ENCODE measurements at regions not wholly inside any gene's neighbourhood (a gene's known extent, or its start where the extent isn't known, plus 50 kb on each side); places are given as distances from the start of the nearest gene placed in this dataset.

DNA sequence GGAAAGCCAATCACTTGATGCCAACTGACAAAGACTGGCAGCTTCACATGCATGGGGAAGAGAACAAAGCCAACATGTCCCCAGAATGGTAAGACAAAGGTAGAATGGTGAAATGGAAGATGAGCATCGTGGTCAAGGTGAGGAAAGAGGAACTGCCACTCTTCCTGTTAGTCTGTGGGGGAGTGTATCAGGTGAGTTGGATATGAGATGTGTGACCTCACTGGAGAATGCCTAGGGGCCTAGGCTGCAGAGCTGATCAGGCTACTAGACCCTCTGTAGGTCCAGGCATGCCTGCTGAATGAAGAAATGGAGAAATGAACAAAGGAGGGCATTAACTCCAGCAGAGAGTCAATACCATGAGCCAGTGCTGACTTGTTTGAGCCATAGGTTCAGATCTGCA lies 112.4 kb upstream of the SLC1A3 start:
- Histone ChIP-seq H3K27me3 (ENCODE audit: control insufficient read depth in 2 of 2, insufficient read depth in 2 of 2, low read length in 2 of 2) (no peaks in the 10 kb centered on the region), H3K9ac (ENCODE audit: insufficient read depth, low read length, poor library complexity, severe bottlenecking) (no peak overlapping the region), H3K36me3 (replicated peaks in 1 of 2; ENCODE audit: control insufficient read depth in 1 of 2, insufficient read depth in 2 of 2, low read length in 2 of 2) (no peaks in the 10 kb centered on the region), H2AFZ (ENCODE audit: insufficient read depth, low read depth, low read length, poor library complexity, severe bottlenecking) (no peak overlapping the region), H3K79me2 (ENCODE audit: insufficient read depth, low read length) (no peaks in the 10 kb centered on the region), H3K4me1 (ENCODE audit: control insufficient read depth in 1 of 2, insufficient read depth in 2 of 2, low read length in 2 of 2) (peaks cover 0 to under 1% of the 10 kb centered on the region in 2 donors), H3K27ac (ENCODE audit: low read depth in 1 of 2, low read length in 2 of 2) (no peak overlapping the region), H3K4me3 (replicated peaks in 1 of 3; ENCODE audit: low read depth in 2 of 3, low read length in 3 of 3) (no peak overlapping the region), H3K9me3 (replicated peaks in 1 of 2; ENCODE audit: control insufficient read depth in 1 of 2, insufficient read depth in 1 of 2, low read length in 2 of 2) (no peaks in the 10 kb centered on the region), H4K20me1 (ENCODE audit: insufficient read depth, low read length) (no peaks in the 10 kb centered on the region), H3K4me2 (replicated peaks; ENCODE audit: extremely low read depth, low read length, poor library complexity, severe bottlenecking) (no peak overlapping the region)
- Mint-ChIP-seq H3K4me1 (peaks cover 1% of the 10 kb centered on the region), H3K27ac (no peak overlapping the region), H3K36me3 (no peaks in the 10 kb centered on the region), H3K27me3 (ENCODE audit: low read depth in 3 of 3) (peaks cover 0 to 2% (median 1%) of the 10 kb centered on the region in 3 donors), H3K9me3 (peaks cover 0 to 1% (median 0%) of the 10 kb centered on the region in 7 donors), H3K4me3 (no peak overlapping the region)
- 85% methylated on average over 1 of the region's 1 CpG for WGBS (ENCODE audit: insufficient coverage)
- TF ChIP-seq, protein P1, sequence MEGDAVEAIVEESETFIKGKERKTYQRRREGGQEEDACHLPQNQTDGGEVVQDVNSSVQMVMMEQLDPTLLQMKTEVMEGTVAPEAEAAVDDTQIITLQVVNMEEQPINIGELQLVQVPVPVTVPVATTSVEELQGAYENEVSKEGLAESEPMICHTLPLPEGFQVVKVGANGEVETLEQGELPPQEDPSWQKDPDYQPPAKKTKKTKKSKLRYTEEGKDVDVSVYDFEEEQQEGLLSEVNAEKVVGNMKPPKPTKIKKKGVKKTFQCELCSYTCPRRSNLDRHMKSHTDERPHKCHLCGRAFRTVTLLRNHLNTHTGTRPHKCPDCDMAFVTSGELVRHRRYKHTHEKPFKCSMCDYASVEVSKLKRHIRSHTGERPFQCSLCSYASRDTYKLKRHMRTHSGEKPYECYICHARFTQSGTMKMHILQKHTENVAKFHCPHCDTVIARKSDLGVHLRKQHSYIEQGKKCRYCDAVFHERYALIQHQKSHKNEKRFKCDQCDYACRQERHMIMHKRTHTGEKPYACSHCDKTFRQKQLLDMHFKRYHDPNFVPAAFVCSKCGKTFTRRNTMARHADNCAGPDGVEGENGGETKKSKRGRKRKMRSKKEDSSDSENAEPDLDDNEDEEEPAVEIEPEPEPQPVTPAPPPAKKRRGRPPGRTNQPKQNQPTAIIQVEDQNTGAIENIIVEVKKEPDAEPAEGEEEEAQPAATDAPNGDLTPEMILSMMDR (IDR thresholded peaks at IDR 0.05) = no peak
- no peak for DNase-seq
- intact Hi-C loops (cut with micrococcal nuclease) = no loop called here

DNA sequence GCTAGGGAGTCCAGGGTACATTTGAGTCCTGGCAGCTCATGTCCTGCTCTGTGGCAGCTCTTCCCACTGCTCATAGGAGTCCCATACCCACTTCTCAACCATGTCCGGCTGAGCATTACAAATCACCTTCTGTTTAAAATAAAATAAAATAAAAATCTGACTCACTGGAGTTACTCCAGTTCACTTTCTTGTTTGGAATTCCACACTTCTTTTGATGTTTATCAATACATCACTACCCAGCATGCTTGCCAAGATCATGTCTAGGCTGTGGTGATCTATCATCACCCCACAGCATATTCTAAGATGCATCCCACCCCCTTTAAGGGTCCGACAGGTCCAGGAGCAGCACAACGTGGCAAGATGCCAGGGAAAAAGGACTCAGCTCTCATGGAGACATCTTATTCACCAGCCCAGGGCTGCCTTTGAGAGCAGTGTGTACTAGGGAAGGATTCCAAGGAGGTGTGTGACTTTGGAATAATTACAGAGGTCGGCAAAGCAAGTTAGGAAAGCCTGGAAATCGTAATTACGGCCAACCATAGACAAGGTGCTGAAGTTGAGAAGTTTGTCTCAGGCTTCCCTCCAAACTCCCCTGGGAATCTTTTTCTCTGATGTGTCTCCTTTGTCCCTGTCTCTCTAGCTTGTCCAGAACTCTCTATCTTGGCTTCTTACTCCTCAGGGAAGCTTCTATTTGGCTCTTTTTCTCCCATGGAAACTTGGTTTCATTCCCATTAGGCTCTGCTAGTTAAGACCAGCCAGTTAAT lies 111.4 kb upstream of the SLC1A3 start:
- no peak overlapping the region for H3K4me2 ChIP-seq (replicated peaks; ENCODE audit: extremely low read depth, low read length, poor library complexity, severe bottlenecking)
- H2AFZ ChIP-seq (ENCODE audit: insufficient read depth, low read depth, low read length, poor library complexity, severe bottlenecking) = no peak overlapping the region
- H3K27me3 Mint-ChIP-seq (ENCODE audit: low read depth in 3 of 3) = peaks cover 0 to 2% (median 1%) of the 10 kb centered on the region in 3 donors
- no peaks in the 10 kb centered on the region for H3K36me3 ChIP-seq (replicated peaks in 1 of 2; ENCODE audit: control insufficient read depth in 1 of 2, insufficient read depth in 2 of 2, low read length in 2 of 2)
- TF ChIP-seq, protein P1 (IDR thresholded peaks at IDR 0.05) = no peak
- peaks cover 4 to 10% (median 6%) of the 10 kb centered on the region in 7 donors for H3K9me3 Mint-ChIP-seq
- DNase-seq = no peak
- H3K27ac ChIP-seq (ENCODE audit: low read depth in 1 of 2, low read length in 2 of 2) = no peak overlapping the region
- H3K36me3 Mint-ChIP-seq = no peaks in the 10 kb centered on the region
- no CpG with 5 or more reads among the region's 6 CpGs for WGBS (ENCODE audit: insufficient coverage)
- no peak overlapping the region for H3K4me3 ChIP-seq (replicated peaks in 1 of 3; ENCODE audit: low read depth in 2 of 3, low read length in 3 of 3)
- no peak overlapping the region for H3K9ac ChIP-seq (ENCODE audit: insufficient read depth, low read length, poor library complexity, severe bottlenecking)
- H3K27me3 ChIP-seq (ENCODE audit: control insufficient read depth in 2 of 2, insufficient read depth in 2 of 2, low read length in 2 of 2) = no peaks in the 10 kb centered on the region
- H3K9me3 ChIP-seq (replicated peaks in 1 of 2; ENCODE audit: control insufficient read depth in 1 of 2, insufficient read depth in 1 of 2, low read length in 2 of 2) = peaks cover 0 to 4% of the 10 kb centered on the region in 2 donors
- peaks cover 8% of the 10 kb centered on the region for H3K4me1 Mint-ChIP-seq
- no peak overlapping the region for H3K27ac Mint-ChIP-seq
- intact Hi-C loops (cut with micrococcal nuclease) = no loop called here
- H4K20me1 ChIP-seq (ENCODE audit: insufficient read depth, low read length) = no peaks in the 10 kb centered on the region
- no peak overlapping the region for H3K4me3 Mint-ChIP-seq
- peaks cover 0 to 6% of the 10 kb centered on the region in 2 donors for H3K4me1 ChIP-seq (ENCODE audit: control insufficient read depth in 1 of 2, insufficient read depth in 2 of 2, low read length in 2 of 2)
- H3K79me2 ChIP-seq (ENCODE audit: insufficient read depth, low read length) = no peaks in the 10 kb centered on the region
